ENCODE measurements at regions not wholly inside any gene's neighbourhood (a gene's known extent, or its start where the extent isn't known, plus 50 kb on each side); places are given as distances from the start of the nearest gene placed in this dataset.

DNA sequence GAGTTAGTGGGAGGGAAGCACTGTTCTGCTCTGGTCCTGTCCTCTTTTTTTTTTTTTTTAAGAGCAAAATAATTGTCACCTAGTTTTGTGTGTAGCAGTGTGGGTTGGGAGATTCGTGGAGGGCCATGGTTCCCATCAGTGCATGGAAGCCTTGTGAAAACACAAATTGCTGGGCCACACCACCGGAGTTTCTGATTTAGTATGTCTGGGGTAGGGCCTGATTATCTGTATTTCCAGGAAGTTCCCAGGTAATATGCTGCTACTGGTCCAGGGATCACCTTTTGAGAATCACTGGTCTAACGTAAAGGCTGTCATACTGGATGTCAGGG, 191.3 kb downstream of the GATA3 start:
- TF ChIP-seq POLR2A (IDR thresholded peaks at IDR 0.05) = no peak
- TF ChIP-seq, protein P1, sequence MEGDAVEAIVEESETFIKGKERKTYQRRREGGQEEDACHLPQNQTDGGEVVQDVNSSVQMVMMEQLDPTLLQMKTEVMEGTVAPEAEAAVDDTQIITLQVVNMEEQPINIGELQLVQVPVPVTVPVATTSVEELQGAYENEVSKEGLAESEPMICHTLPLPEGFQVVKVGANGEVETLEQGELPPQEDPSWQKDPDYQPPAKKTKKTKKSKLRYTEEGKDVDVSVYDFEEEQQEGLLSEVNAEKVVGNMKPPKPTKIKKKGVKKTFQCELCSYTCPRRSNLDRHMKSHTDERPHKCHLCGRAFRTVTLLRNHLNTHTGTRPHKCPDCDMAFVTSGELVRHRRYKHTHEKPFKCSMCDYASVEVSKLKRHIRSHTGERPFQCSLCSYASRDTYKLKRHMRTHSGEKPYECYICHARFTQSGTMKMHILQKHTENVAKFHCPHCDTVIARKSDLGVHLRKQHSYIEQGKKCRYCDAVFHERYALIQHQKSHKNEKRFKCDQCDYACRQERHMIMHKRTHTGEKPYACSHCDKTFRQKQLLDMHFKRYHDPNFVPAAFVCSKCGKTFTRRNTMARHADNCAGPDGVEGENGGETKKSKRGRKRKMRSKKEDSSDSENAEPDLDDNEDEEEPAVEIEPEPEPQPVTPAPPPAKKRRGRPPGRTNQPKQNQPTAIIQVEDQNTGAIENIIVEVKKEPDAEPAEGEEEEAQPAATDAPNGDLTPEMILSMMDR (IDR thresholded peaks at IDR 0.05) = no peak
